Fibroblast of lung (primary cell): ENCODE measurements at regions not wholly inside any gene's neighbourhood (a gene's known extent, or its start where the extent isn't known, plus 50 kb on each side); places are given as distances from the start of the nearest gene placed in this dataset.

Experiments used
- DNase-seq, 2 donors: peaks; one replicate each; pipeline versions ENCODE4 v3.0.0 to v3.0.0-alpha.2; 2010; ENCODE audit warnings: low read depth in 2 of 2
- H2AFZ ChIP-seq: 2 replicates; pipeline ENCODE4 v1.5.1; 2012; ENCODE audit warnings: low read length, control low read depth, inconsistent platforms
- H3K27ac ChIP-seq: 2 replicates; pipeline ENCODE4 v1.5.1; 2011; ENCODE audit warnings: low read length, control low read depth; ENCODE audit not compliant: insufficient read depth
- H3K27me3 ChIP-seq: 2 replicates; pipeline ENCODE4 v1.5.1; 2011; ENCODE audit warnings: mild to moderate bottlenecking, low read length; ENCODE audit not compliant: control insufficient read depth, insufficient read depth
- H3K36me3 ChIP-seq: 2 replicates; pipeline ENCODE4 v1.5.1; 2011; ENCODE audit warnings: low read length; ENCODE audit not compliant: control insufficient read depth, insufficient read depth
- H3K4me1 ChIP-seq: 2 replicates; pipeline ENCODE4 v1.5.1; 2011; ENCODE audit warnings: low read length; ENCODE audit not compliant: control insufficient read depth, insufficient read depth; ENCODE audit errors: extremely low read depth
- H3K4me2 ChIP-seq: 2 replicates; pipeline ENCODE4 v1.5.1; 2011; ENCODE audit warnings: low read length, control low read depth; ENCODE audit not compliant: insufficient read depth; ENCODE audit errors: extremely low read depth
- H3K4me3 ChIP-seq, 4 experiments: fragments of 200-600 bp in 1 of 4; sonication (generic) in 1 of 4; replicated peaks in 1 of 4; 2 replicates each; pipeline ENCODE4 v1.5.1; 2011 to 2016; ENCODE audit warnings: low read length in 4 of 4, low read depth in 3 of 4, mild to moderate bottlenecking in 3 of 4, control low read depth in 2 of 4, inconsistent platforms in 1 of 4, mixed read lengths in 1 of 4; ENCODE audit not compliant: insufficient read depth in 1 of 4; ENCODE audit errors: control extremely low read depth in 1 of 4
- H3K79me2 ChIP-seq: 2 replicates; pipeline ENCODE4 v1.5.1; 2012; ENCODE audit warnings: mild to moderate bottlenecking, low read length, inconsistent platforms; ENCODE audit not compliant: control insufficient read depth, insufficient read depth
- H3K9ac ChIP-seq: 2 replicates; pipeline ENCODE4 v1.5.1; 2011; ENCODE audit warnings: mild to moderate bottlenecking, low read length, control low read depth; ENCODE audit not compliant: insufficient read depth
- H3K9me3 ChIP-seq: 2 replicates; pipeline ENCODE4 v1.5.1; 2012; ENCODE audit warnings: low read depth, low read length; ENCODE audit not compliant: control insufficient read depth, insufficient read depth
- H4K20me1 ChIP-seq: 2 replicates; pipeline ENCODE4 v1.5.1; 2011; ENCODE audit warnings: low read length; ENCODE audit not compliant: control insufficient read depth, insufficient read depth; ENCODE audit errors: extremely low read depth
- CTCF ChIP-seq, 2 donors: IDR thresholded peaks in 1 of 2; conservative IDR thresholded peaks in 1 of 2; 1 replicate in 1 of 2; 2 replicates in 1 of 2; pipeline ENCODE4 v1.5.1; 2011 to 2012; ENCODE audit warnings: low read length in 2 of 2, control low read depth in 1 of 2, inconsistent platforms in 1 of 2, low read depth in 1 of 2, mild to moderate bottlenecking in 1 of 2
- EZH2 ChIP-seq: IDR thresholded peaks from 2 replicates; pipeline ENCODE4 v1.5.1; 2012; ENCODE audit warnings: low read length, control low read depth, mild to moderate bottlenecking; ENCODE audit errors: missing control alignments

- Histone ChIP-seq H3K4me2 (no peak overlapping the region), H3K79me2 (no peaks in the 10 kb centered on the region), H3K9ac (no peak overlapping the region), H3K27ac (no peak overlapping the region), H3K9me3 (no peaks in the 10 kb centered on the region), H3K27me3 (no peaks in the 10 kb centered on the region), H2AFZ (no peak overlapping the region), H3K4me1 (no peaks in the 10 kb centered on the region), H4K20me1 (no peaks in the 10 kb centered on the region), H3K36me3 (no peaks in the 10 kb centered on the region), H3K4me3 (no peak overlapping the region)
- TF ChIP-seq EZH2 (no peak), CTCF (conservative IDR thresholded peaks at IDR 0.05 in 1 of 2, IDR thresholded peaks at IDR 0.05 in 1 of 2; ENCODE audit: low read depth in 1 of 2, low read length in 2 of 2) (no peak)
- DNase-seq = no peak
Measured at GRCh38 chr10:60498985-60499384, 109.3 kb upstream of the ANK3 start.

- Histone ChIP-seq H3K4me3 (no peak overlapping the region), H3K9ac (no peak overlapping the region), H3K4me1 (no peaks in the 10 kb centered on the region), H4K20me1 (no peaks in the 10 kb centered on the region), H3K27me3 (no peaks in the 10 kb centered on the region), H3K9me3 (no peaks in the 10 kb centered on the region), H3K4me2 (no peak overlapping the region), H3K36me3 (no peaks in the 10 kb centered on the region), H3K79me2 (no peaks in the 10 kb centered on the region), H3K27ac (no peak overlapping the region), H2AFZ (no peak overlapping the region)
- no peak for TF ChIP-seq EZH2
- no peak for TF ChIP-seq CTCF (conservative IDR thresholded peaks at IDR 0.05 in 1 of 2, IDR thresholded peaks at IDR 0.05 in 1 of 2; ENCODE audit: low read depth in 1 of 2, low read length in 2 of 2)
- DNase-seq = peak in 1 of 2 donors; percentile 53
Measured at GRCh38 chr10:60497364-60497763, 107.7 kb upstream of the ANK3 start.

- Histone ChIP-seq H2AFZ (no peak overlapping the region), H3K36me3 (no peaks in the 10 kb centered on the region), H3K4me2 (no peak overlapping the region), H3K9me3 (no peaks in the 10 kb centered on the region), H3K9ac (no peak overlapping the region), H3K4me1 (no peaks in the 10 kb centered on the region), H3K79me2 (no peaks in the 10 kb centered on the region), H4K20me1 (no peaks in the 10 kb centered on the region), H3K4me3 (no peak overlapping the region), H3K27me3 (no peaks in the 10 kb centered on the region), H3K27ac (no peak overlapping the region)
- no peak for TF ChIP-seq EZH2
- TF ChIP-seq CTCF (conservative IDR thresholded peaks at IDR 0.05 in 1 of 2, IDR thresholded peaks at IDR 0.05 in 1 of 2; ENCODE audit: low read depth in 1 of 2, low read length in 2 of 2) = no peak
- DNase-seq = no peak
Measured at GRCh38 chr10:60496181-60496580, 106.5 kb upstream of the ANK3 start.
